NT2/D1 (cell line): ENCODE measurements at regions not wholly inside any gene's neighbourhood (a gene's known extent, or its start where the extent isn't known, plus 50 kb on each side); places are given as distances from the start of the nearest gene placed in this dataset.

Experiments
- DNase-seq: peaks from one replicate; pipeline ENCODE4 v3.0.0-alpha.2; 2011; ENCODE audit warnings: low read depth, low spot score
- H3K27me3 ChIP-seq: 2 replicates; pipeline ENCODE4 v1.6.0; 2011; ENCODE audit warnings: mild to moderate bottlenecking; ENCODE audit not compliant: insufficient read length, insufficient read depth
- H3K36me3 ChIP-seq: 2 replicates; pipeline ENCODE4 v1.6.1; 2011; ENCODE audit warnings: mild to moderate bottlenecking, low read length, mixed read lengths; ENCODE audit not compliant: insufficient read depth, insufficient read length
- H3K4me1 ChIP-seq: 2 replicates; pipeline ENCODE4 v1.5.1; 2011; ENCODE audit not compliant: insufficient read depth, insufficient read length
- H3K4me3 ChIP-seq: 2 replicates; pipeline ENCODE4 v1.5.1; 2011; ENCODE audit warnings: low read depth; ENCODE audit not compliant: insufficient read length
- H3K9ac ChIP-seq: 2 replicates; pipeline ENCODE4 v1.6.0; 2011; ENCODE audit warnings: low read depth; ENCODE audit not compliant: insufficient read length
- H3K9me3 ChIP-seq: 2 replicates; pipeline ENCODE4 v1.5.1; 2011; ENCODE audit warnings: mild to moderate bottlenecking, low read length; ENCODE audit not compliant: insufficient read depth
- SUZ12 ChIP-seq: IDR thresholded peaks from 2 replicates; pipeline ENCODE4 v1.6.1; 2011; ENCODE audit not compliant: insufficient read length, insufficient read depth; ENCODE audit errors: extremely low read depth
- YY1 ChIP-seq: IDR thresholded peaks from 2 replicates; pipeline ENCODE4 v1.6.1; 2011; ENCODE audit not compliant: insufficient read length, insufficient read depth
- ZNF274 ChIP-seq: IDR thresholded peaks from 2 replicates; pipeline ENCODE4 v1.6.1; 2011; ENCODE audit warnings: mild to moderate bottlenecking, low read depth, low read length

DNA sequence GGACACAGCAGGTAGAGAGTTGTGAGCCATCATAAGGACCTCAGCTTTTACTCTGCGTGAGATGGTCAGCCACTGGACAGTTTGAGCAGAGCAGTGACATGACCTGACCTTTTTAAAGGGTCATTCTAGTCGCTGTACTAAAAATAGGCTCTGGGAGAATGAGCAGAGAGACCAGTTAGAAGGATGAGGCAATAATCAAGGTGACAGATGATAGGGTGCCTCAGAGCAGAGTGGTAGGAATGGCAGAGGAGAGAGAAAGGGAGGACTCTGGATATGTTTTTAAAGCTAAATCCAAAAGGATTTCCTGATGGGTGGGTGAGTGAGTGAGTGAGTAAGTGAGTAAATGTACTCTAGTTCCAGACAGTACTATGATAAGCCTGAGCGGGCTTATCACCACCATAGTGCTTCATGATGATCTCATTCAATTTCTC lies 83.6 kb upstream of the ARHGAP5 start:
- TF ChIP-seq ZNF274 (no peak), YY1 (no peak)
- no peaks in the 10 kb centered on the region for H3K27me3 ChIP-seq
- no peak for DNase-seq
- H3K4me1 ChIP-seq = no peaks in the 10 kb centered on the region
- H3K4me3 ChIP-seq = no peak overlapping the region
- no peaks in the 10 kb centered on the region for H3K36me3 ChIP-seq
- no peaks in the 10 kb centered on the region for H3K9me3 ChIP-seq
- H3K9ac ChIP-seq = no peak overlapping the region

DNA sequence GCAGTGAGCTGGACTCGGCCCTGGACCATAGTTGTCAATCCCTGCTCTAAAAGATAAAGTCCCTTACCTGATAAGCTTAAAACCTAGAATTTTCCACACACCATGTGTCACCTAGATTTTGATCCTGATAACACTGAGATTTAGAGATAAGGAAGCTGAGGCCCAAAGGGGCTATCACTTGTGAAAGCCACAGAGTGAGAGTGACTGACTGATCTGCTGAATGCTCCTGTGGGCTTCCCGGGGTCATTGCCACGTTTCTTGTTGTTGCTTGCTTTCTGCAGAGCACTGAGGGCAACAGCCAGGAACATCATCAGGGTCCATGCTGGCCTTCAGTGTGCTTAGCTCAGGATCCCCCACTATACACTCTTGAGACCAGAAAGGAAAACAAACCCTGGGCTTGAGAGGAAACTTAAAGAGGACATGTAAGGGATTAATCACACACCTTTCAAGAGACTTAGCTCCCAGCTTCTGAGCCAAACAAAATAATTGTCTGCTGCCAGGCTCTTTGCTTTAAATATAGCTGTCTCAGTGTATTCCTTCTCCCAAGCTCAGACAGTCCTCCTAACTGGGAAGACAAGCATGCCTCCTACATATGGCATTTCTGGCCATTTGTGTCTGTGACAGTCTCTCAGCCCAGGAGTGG lies 82.6 kb upstream of the ARHGAP5 start:
- DNase-seq = no peak
- Histone ChIP-seq H3K36me3 (no peaks in the 10 kb centered on the region), H3K27me3 (no peaks in the 10 kb centered on the region), H3K4me1 (no peaks in the 10 kb centered on the region), H3K9ac (no peak overlapping the region), H3K4me3 (no peak overlapping the region), H3K9me3 (no peaks in the 10 kb centered on the region)
- TF ChIP-seq SUZ12 = no peak
- TF ChIP-seq YY1 = no peak
- TF ChIP-seq ZNF274 = no peak

DNA sequence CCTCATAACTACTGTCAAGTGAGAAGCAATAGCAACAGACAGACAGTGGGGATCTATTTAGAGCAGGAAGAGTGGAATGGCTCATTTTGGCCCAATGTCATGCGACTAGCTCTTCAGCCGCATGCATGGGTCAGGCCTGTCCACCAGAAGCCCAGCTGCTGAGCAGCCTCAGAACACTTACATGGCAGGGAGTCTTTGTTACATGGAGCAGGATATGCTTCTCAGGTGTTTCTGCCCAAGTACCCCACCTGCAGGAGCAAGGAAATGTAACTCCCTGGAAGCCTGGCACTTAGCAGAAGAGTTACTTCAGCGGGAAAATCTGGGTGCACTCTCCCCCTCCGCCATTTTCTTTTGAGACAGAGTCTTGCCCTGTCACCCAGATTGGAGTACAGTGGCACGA lies 73.5 kb upstream of the ARHGAP5 start:
- TF ChIP-seq SUZ12 (no peak), YY1 (no peak)
- H3K9ac ChIP-seq = no peak overlapping the region
- H3K36me3 ChIP-seq = no peaks in the 10 kb centered on the region
- no peaks in the 10 kb centered on the region for H3K27me3 ChIP-seq
- no peaks in the 10 kb centered on the region for H3K4me1 ChIP-seq
- no peaks in the 10 kb centered on the region for H3K9me3 ChIP-seq
- DNase-seq = no peak
- no peak overlapping the region for H3K4me3 ChIP-seq

DNA sequence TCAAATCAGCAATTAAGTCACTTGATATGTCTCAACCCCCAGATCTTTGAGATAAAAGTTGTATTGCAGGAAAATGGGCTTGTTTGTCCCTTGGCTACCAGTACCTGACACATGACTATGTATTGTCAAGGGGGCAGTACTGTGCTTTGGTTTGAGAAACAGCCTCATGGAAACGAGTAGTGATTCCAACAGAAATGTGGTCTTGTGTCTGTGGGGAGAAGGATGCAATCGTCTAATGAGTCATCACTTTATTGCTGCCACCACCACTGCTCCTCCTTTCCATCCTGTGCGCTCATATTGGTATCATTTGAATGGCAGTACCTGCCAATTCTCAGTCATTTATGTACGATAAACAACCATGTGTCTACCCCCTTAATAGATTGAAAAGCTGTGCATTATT lies 72.8 kb upstream of the ARHGAP5 start:
- H3K9me3 ChIP-seq = no peaks in the 10 kb centered on the region
- H3K9ac ChIP-seq = no peak overlapping the region
- no peak overlapping the region for H3K4me3 ChIP-seq
- H3K27me3 ChIP-seq = no peaks in the 10 kb centered on the region
- TF ChIP-seq YY1 (no peak), SUZ12 (no peak), ZNF274 (no peak)
- no peaks in the 10 kb centered on the region for H3K36me3 ChIP-seq
- no peaks in the 10 kb centered on the region for H3K4me1 ChIP-seq
- no peak for DNase-seq

DNA sequence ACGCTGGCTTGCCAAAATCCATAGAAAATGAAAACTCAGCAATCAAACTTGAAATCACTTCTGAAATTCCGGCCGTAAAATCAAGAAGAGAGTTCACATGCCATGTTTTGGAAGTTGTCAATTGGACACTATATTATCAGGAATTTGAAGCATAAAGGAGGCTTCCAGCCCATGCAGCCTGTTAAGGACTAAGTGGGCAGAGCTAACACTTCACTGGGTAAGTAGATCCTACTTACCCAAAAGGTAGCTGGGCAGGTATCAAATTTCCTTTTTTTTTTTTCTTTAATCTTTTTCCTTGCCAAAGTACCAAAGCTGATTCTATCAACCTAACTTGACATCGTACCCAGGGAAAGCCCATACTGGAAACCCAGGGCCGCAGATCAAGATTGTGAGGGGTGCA lies 71.5 kb upstream of the ARHGAP5 start:
- no peak for DNase-seq
- no peaks in the 10 kb centered on the region for H3K4me1 ChIP-seq
- no peaks in the 10 kb centered on the region for H3K9me3 ChIP-seq
- H3K36me3 ChIP-seq = no peaks in the 10 kb centered on the region
- H3K27me3 ChIP-seq = no peaks in the 10 kb centered on the region
- no peak overlapping the region for H3K9ac ChIP-seq
- TF ChIP-seq SUZ12 (no peak), ZNF274 (no peak), YY1 (no peak)
- no peak overlapping the region for H3K4me3 ChIP-seq

DNA sequence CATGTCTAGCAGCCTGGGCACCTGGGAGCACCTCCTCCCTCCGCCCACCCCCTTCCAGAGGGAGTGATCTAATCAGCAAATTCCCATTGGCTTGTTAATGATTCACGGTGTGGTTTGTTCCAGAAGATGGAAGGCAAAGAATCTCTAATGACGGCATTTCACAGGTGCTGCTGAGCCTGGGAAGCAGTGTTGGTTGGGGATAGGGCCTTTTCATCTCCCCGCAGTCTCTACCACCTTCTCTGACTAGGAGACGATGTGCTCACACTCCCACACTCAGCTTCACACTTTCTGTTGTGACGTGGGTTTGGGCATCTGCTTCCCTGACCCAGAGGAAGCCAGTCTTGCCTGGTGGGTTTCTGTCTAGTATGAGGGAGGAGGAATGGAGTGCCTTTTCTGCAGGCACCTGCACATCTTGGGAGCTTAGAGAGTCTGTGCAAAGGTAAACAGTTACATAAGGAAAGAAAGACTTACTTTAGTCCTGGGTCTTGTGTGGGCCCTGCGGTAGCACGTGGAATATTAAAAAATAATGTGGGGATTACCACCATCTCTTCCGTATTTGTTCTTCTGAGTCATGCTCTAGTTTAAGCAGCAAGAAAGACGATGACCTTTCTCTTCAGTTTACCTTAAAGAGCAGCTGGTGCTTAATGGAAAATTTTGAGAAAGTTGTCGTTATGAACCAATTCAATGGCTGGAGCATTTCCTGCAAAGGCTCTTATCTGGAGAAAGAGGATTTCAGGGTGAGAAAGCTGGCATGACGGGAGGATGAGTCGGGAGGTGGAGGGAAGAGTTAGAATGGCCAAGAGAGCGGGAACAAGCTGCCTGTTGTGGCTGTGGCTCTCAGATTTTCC lies 70.6 kb upstream of the ARHGAP5 start:
- no peak overlapping the region for H3K4me3 ChIP-seq
- no peaks in the 10 kb centered on the region for H3K36me3 ChIP-seq
- no peaks in the 10 kb centered on the region for H3K9me3 ChIP-seq
- TF ChIP-seq SUZ12 (no peak), YY1 (no peak), ZNF274 (no peak)
- no peak overlapping the region for H3K9ac ChIP-seq
- H3K27me3 ChIP-seq = no peaks in the 10 kb centered on the region
- H3K4me1 ChIP-seq = no peaks in the 10 kb centered on the region
- DNase-seq = no peak

DNA sequence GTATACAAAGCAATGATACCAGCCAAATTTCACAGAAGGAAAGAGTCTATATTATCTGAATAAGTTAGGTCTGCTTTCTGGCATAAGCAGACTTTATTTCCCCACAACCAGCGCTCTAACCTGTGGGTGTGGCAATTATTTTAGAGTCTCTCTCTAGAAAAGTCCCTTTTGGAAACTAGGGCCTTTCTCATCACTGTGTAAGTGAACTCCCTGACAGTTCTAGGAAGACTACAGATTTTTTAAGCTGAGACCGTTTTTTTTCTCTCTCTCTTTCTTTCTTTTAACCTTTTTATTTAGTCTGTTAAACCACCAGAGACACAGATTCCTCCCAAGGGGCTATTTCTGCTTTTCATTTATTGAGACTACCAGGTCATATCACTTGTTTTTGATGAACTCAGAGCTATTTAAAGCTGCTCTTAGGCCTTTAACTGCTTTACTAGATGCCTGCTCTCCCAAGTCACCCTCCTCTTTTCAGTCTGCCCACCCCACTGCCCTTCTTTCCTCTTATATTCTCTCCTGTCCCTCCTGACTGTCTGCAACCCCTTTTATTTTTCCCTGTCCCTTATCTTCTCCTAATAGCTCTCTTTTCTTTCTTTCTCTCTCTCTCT lies 69.2 kb upstream of the ARHGAP5 start:
- H3K36me3 ChIP-seq = no peaks in the 10 kb centered on the region
- no peaks in the 10 kb centered on the region for H3K27me3 ChIP-seq
- no peak for DNase-seq
- no peaks in the 10 kb centered on the region for H3K9me3 ChIP-seq
- H3K4me3 ChIP-seq = no peak overlapping the region
- no peak for TF ChIP-seq YY1
- TF ChIP-seq SUZ12 = no peak
- TF ChIP-seq ZNF274 = no peak
- no peaks in the 10 kb centered on the region for H3K4me1 ChIP-seq
- no peak overlapping the region for H3K9ac ChIP-seq
